ENCODE measurements at regions not wholly inside any gene's neighbourhood (a gene's known extent, or its start where the extent isn't known, plus 50 kb on each side); places are given as distances from the start of the nearest gene placed in this dataset.

GRCh38 chr14:105980224-105980623 lies 453.8 kb downstream of the TMEM121 start:
- no peak for TF ChIP-seq CTCF (IDR thresholded peaks at IDR 0.05)
- no peak for TF ChIP-seq POLR2A (IDR thresholded peaks at IDR 0.05)
